ENCODE measurements at regions not wholly inside any gene's neighbourhood (a gene's known extent, or its start where the extent isn't known, plus 50 kb on each side); places are given as distances from the start of the nearest gene placed in this dataset.

- DNase-seq (no peak), ATAC-seq (no peak)
- H3K36me3 ChIP-seq (ENCODE audit: low read depth) = no peaks in the 10 kb centered on the region
- no peak for TF ChIP-seq CTCF (IDR thresholded peaks at IDR 0.05)
- intact Hi-C loops (cut with DNase I, micrococcal nuclease) = no loop called here
- no peak overlapping the region for H3K4me3 ChIP-seq
- no peaks in the 10 kb centered on the region for H3K4me1 ChIP-seq (ENCODE audit: low read depth)
- no peaks in the 10 kb centered on the region for H3K9me3 ChIP-seq
Measured at GRCh38 chr3:194779729-194780224, 94.1 kb downstream of the FAM43A start.

- intact Hi-C loops (cut with DNase I, micrococcal nuclease) = no loop called here
- H3K4me1 ChIP-seq (ENCODE audit: low read depth) = no peaks in the 10 kb centered on the region
- no peak overlapping the region for H3K4me3 ChIP-seq
- DNase-seq = no peak
- no peak for TF ChIP-seq CTCF (IDR thresholded peaks at IDR 0.05)
- no peaks in the 10 kb centered on the region for H3K9me3 ChIP-seq
- no peak for ATAC-seq
- H3K36me3 ChIP-seq (ENCODE audit: low read depth) = no peaks in the 10 kb centered on the region
Measured at GRCh38 chr3:194780706-194781105, 95.0 kb downstream of the FAM43A start.

GRCh38 chr3:194781617-194782016 is 95.9 kb downstream of the FAM43A start:
- no peaks in the 10 kb centered on the region for H3K36me3 ChIP-seq (ENCODE audit: low read depth)
- no peak for TF ChIP-seq CTCF (IDR thresholded peaks at IDR 0.05)
- no peaks in the 10 kb centered on the region for H3K4me1 ChIP-seq (ENCODE audit: low read depth)
- ATAC-seq (no peak), DNase-seq (no peak)
- intact Hi-C loops (cut with DNase I, micrococcal nuclease) = no loop called here
- no peaks in the 10 kb centered on the region for H3K9me3 ChIP-seq
- H3K4me3 ChIP-seq = no peak overlapping the region

GRCh38 chr3:194782698-194783404 is 97.2 kb downstream of the FAM43A start:
- intact Hi-C loops (cut with DNase I, micrococcal nuclease) = no loop called here
- ATAC-seq = no peak
- Histone ChIP-seq H3K9me3 (no peaks in the 10 kb centered on the region), H3K36me3 (ENCODE audit: low read depth) (no peaks in the 10 kb centered on the region), H3K4me3 (no peak overlapping the region), H3K4me1 (ENCODE audit: low read depth) (no peaks in the 10 kb centered on the region)
- TF ChIP-seq CTCF (IDR thresholded peaks at IDR 0.05) = no peak
- DNase-seq = no peak

GRCh38 chr3:194784361-194784760 is 98.7 kb downstream of the FAM43A start:
- TF ChIP-seq CTCF (IDR thresholded peaks at IDR 0.05) = no peak
- intact Hi-C loops (cut with DNase I, micrococcal nuclease) = no loop called here
- no peak for DNase-seq
- H3K36me3 ChIP-seq (ENCODE audit: low read depth) = no peaks in the 10 kb centered on the region
- no peak for ATAC-seq
- H3K4me3 ChIP-seq = no peak overlapping the region
- no peaks in the 10 kb centered on the region for H3K4me1 ChIP-seq (ENCODE audit: low read depth)
- no peaks in the 10 kb centered on the region for H3K9me3 ChIP-seq
